Activated CD8-positive, alpha-beta T cell treated with anti-CD3 and anti-CD28 coated beads, Interleukin-2, amount 10 ng/mL, durations not matched to agents 7 days and 5 days (primary cell): ENCODE measurements at regions not wholly inside any gene's neighbourhood (a gene's known extent, or its start where the extent isn't known, plus 50 kb on each side); places are given as distances from the start of the nearest gene placed in this dataset.
A peak's percentile ranks its signal among the peaks of the same experiment; 100 is the strongest.

Experiments
- ATAC-seq: fragments of 150-1000 bp; cut with Tn5 transposase; one replicate; pipeline ENCODE4 v1.10.0; 2021; ENCODE audit warnings: moderate library complexity
- CTCF ChIA-PET: fragments of 350-600 bp; sonication (Branson Sonifier 250); formaldehyde crosslinking; loops from one replicate; lab custom pipeline; 2021; ENCODE audit warnings: antibody characterized with exemption; lab: Charles Lee
- POLR2A ChIA-PET: fragments of 350-600 bp; sonication (Branson Sonifier 250); formaldehyde crosslinking; loops from one replicate; lab custom pipeline; 2021; ENCODE audit warnings: antibody characterized with exemption; lab: Charles Lee
- DNase-seq: peaks from one replicate; pipeline ENCODE4 v3.0.0-alpha.2; 2020
- H3K27ac Mint-ChIP-seq: one replicate; pipeline ENCODE4 v1.8.0; 2021; ENCODE audit warnings: mild to moderate bottlenecking, mixed read lengths
- H3K27me3 Mint-ChIP-seq: one replicate; pipeline ENCODE4 v1.8.0; 2021; ENCODE audit warnings: low read depth, mixed read lengths
- H3K36me3 Mint-ChIP-seq: one replicate; pipeline ENCODE4 v1.8.0; 2021; ENCODE audit warnings: low read depth, mixed read lengths
- H3K4me1 Mint-ChIP-seq: one replicate; pipeline ENCODE4 v1.8.0; 2021; ENCODE audit warnings: low read depth, mixed read lengths
- H3K4me3 Mint-ChIP-seq: one replicate; pipeline ENCODE4 v1.8.0; 2021; ENCODE audit warnings: mild to moderate bottlenecking, mixed read lengths
- H3K9me3 Mint-ChIP-seq: one replicate; pipeline ENCODE4 v1.8.0; 2022; ENCODE audit warnings: mixed read lengths; ENCODE audit not compliant: insufficient read depth

DNA sequence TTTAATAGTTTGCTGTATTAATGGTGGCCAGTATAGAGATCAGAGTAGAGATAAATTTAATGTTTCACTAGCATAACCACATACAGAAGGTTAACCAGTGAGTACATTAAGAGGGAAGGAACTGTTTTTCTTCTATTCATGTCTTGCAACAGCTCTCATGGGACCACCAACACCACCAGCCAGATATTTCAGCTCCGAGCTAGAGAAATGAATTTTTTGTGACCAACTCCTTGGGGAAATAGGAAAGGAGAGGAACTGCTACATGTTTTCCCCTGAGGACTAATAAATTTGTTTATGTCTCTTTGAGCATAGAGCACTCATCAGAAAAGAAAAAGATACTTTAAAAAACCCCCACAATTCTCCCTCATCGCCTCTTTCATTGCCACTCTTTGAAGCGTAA lies 247.5 kb downstream of the MBNL1 start:
- ChIA-PET POLR2A (no interaction called here), CTCF (interaction anchor here (1.6 kb wide), 1 partner anchor 59 kb away, joined by 4 read pairs; no protein-coding TSS in a partner anchor)
- Mint-ChIP-seq H3K27ac (no peak overlapping the region), H3K4me3 (no peak overlapping the region), H3K9me3 (no peaks in the 10 kb centered on the region), H3K27me3 (peaks cover 7% of the 10 kb centered on the region), H3K4me1 (no peaks in the 10 kb centered on the region), H3K36me3 (no peaks in the 10 kb centered on the region)
- ATAC-seq: no peak
- DNase-seq: no peak

DNA sequence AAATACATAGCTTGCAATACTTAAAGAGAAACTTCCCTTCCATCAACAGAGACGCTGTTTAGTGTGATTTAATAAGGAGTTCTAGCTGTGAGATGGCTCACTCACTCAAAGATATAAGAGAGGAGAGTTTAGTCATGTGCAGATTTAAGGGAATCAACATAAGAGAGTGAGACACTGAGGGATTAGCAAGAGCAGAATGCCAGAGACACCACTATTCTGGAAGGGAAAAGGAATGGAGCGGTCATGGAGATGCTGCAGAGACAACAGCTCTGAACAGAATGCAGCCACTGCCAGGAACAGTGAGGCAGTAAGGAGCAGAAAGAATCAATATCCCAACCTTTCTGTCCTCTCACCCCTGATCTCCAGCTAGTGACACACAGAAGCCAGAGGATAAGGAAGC lies 248.8 kb downstream of the MBNL1 start:
- no peak overlapping the region for H3K4me3 Mint-ChIP-seq
- no peak overlapping the region for H3K27ac Mint-ChIP-seq
- ATAC-seq (no peak), DNase-seq (no peak)
- H3K4me1 Mint-ChIP-seq: no peaks in the 10 kb centered on the region
- CTCF ChIA-PET: no interaction called here
- POLR2A ChIA-PET: no interaction called here
- H3K9me3 Mint-ChIP-seq: no peaks in the 10 kb centered on the region
- no peaks in the 10 kb centered on the region for H3K36me3 Mint-ChIP-seq
- peaks cover 7% of the 10 kb centered on the region for H3K27me3 Mint-ChIP-seq

- no peaks in the 10 kb centered on the region for H3K36me3 Mint-ChIP-seq
- ChIA-PET POLR2A (no interaction called here), CTCF (interaction anchor here (1.1 to 1.2 kb wide), 2 partner anchors 41 to 46 kb away, joined by 3 read pairs; no protein-coding TSS in a partner anchor)
- peaks cover 7% of the 10 kb centered on the region for H3K27me3 Mint-ChIP-seq
- H3K9me3 Mint-ChIP-seq: no peaks in the 10 kb centered on the region
- DNase-seq (no peak), ATAC-seq (no peak)
- no peaks in the 10 kb centered on the region for H3K4me1 Mint-ChIP-seq
- H3K4me3 Mint-ChIP-seq: no peak overlapping the region
- H3K27ac Mint-ChIP-seq: no peak overlapping the region
These were observed 249.6 kb downstream of the MBNL1 start for GRCh38 chr3:152518346-152518745.

DNA sequence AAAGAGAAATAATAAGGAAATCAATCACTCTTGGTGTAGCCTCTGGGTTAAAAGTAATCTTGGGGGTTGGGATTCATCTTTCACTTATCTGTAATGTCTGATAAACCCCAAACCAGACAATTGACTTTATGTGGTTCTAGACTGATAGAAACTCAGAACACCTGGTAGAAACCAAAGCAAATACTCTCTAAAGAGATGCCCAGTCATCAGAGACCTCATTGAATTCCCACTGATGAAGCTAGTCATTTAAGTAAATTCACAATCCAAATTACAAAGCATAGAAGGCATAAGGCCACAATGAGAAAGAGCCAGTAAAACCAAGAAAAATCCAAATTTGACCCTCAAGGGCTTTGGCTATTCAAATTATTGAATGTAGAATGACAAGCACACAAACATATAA lies 250.6 kb downstream of the MBNL1 start:
- no peak overlapping the region for H3K4me3 Mint-ChIP-seq
- H3K27me3 Mint-ChIP-seq: peaks cover 7% of the 10 kb centered on the region
- POLR2A ChIA-PET: no interaction called here
- no peak overlapping the region for H3K27ac Mint-ChIP-seq
- DNase-seq (no peak), ATAC-seq (no peak)
- H3K36me3 Mint-ChIP-seq: no peaks in the 10 kb centered on the region
- no peaks in the 10 kb centered on the region for H3K9me3 Mint-ChIP-seq
- CTCF ChIA-PET: interaction anchor here (1.1 to 1.2 kb wide), 2 partner anchors 42 to 47 kb away, joined by 3 read pairs; no protein-coding TSS in a partner anchor
- no peaks in the 10 kb centered on the region for H3K4me1 Mint-ChIP-seq

- Mint-ChIP-seq H3K9me3 (no peaks in the 10 kb centered on the region), H3K36me3 (no peaks in the 10 kb centered on the region), H3K4me1 (no peaks in the 10 kb centered on the region), H3K4me3 (no peak overlapping the region), H3K27me3 (peaks cover 3% of the 10 kb centered on the region), H3K27ac (no peak overlapping the region)
- no peak for DNase-seq
- CTCF ChIA-PET: interaction anchor here (1.0 kb wide), 1 partner anchor 14 kb away, joined by 4 read pairs; no protein-coding TSS in a partner anchor
- POLR2A ChIA-PET: interaction anchor here (1.1 kb wide), 1 partner anchor 454 kb away, joined by 3 read pairs; no protein-coding TSS in a partner anchor
- no peak for ATAC-seq
These were observed 253.3 kb downstream of the MBNL1 start for GRCh38 chr3:152522036-152522435.

- DNase-seq (peak; percentile 70), ATAC-seq (no peak)
- H3K9me3 Mint-ChIP-seq: no peaks in the 10 kb centered on the region
- no peaks in the 10 kb centered on the region for H3K36me3 Mint-ChIP-seq
- no peaks in the 10 kb centered on the region for H3K4me1 Mint-ChIP-seq
- ChIA-PET CTCF (interaction anchor here (0.5 to 2.5 kb wide), 12 partner anchors 9 to 341 kb away, joined by 3 to 8 read pairs (median 4); no protein-coding TSS in a partner anchor), POLR2A (no interaction called here)
- H3K27ac Mint-ChIP-seq: no peak overlapping the region
- no peak overlapping the region for H3K4me3 Mint-ChIP-seq
- peaks cover 3% of the 10 kb centered on the region for H3K27me3 Mint-ChIP-seq
These were observed 255.7 kb downstream of the MBNL1 start for GRCh38 chr3:152524198-152525140.

- DNase-seq: no peak
- peaks cover 9% of the 10 kb centered on the region for H3K27me3 Mint-ChIP-seq
- ChIA-PET CTCF (no interaction called here), POLR2A (no interaction called here)
- H3K9me3 Mint-ChIP-seq: peaks cover 4% of the 10 kb centered on the region
- H3K4me1 Mint-ChIP-seq: no peaks in the 10 kb centered on the region
- no peaks in the 10 kb centered on the region for H3K36me3 Mint-ChIP-seq
- H3K4me3 Mint-ChIP-seq: no peak overlapping the region
- no peak overlapping the region for H3K27ac Mint-ChIP-seq
- ATAC-seq: no peak
These were observed 263.0 kb downstream of the MBNL1 start for GRCh38 chr3:152531717-152532116.

DNA sequence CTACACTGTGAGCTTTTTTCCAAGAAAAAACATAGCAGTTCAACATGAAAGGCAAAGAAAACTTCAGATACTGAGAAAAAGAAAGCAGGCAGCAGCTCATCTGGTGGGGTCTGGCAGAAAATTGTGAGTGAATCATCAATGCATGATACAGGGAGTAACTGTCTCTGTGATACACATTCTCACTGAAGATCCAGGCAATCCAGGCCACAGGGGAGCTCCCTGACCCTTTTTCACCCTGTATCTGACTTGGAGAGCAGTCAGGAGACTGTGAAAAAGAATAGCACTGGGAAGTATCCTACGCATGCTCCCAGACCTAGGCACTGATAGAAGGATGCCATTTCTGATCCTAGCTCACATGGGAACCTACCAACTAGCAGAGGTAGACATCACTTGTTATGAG lies 269.8 kb downstream of the MBNL1 start:
- POLR2A ChIA-PET: no interaction called here
- ATAC-seq (no peak), DNase-seq (no peak)
- Mint-ChIP-seq H3K27ac (no peak overlapping the region), H3K27me3 (peaks cover 14% of the 10 kb centered on the region), H3K9me3 (peaks cover 7% of the 10 kb centered on the region), H3K4me3 (no peak overlapping the region), H3K4me1 (no peaks in the 10 kb centered on the region), H3K36me3 (no peaks in the 10 kb centered on the region)
- CTCF ChIA-PET: no interaction called here

DNA sequence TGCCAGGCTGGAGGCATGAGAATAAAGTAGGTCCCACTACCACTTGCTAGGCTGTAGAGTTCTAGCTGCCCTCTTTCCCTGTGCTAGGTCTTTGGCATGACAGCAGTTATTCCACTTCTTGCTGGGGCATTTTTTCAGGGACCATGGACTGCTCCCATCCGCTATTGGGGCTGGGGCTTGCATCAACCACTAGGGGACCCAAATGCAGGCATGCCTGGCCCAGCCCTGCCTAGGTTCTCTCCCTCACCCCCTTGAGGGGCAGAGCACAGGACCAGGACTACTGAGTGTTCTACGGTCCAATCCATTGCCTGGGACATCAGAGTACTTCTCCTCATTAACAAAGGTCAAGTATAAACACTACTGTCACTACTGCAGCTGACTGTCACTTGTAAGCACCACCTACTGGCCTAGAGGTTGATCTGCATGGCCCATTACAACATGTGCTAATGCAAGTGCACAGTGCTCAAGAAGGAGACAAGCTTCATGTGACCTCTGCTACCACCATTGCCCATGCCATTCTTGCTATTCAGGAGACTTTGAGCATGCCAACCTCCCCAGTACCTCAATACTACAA lies 270.5 kb downstream of the MBNL1 start:
- ATAC-seq (no peak), DNase-seq (no peak)
- Mint-ChIP-seq H3K9me3 (peaks cover 7% of the 10 kb centered on the region), H3K27me3 (peaks cover 18% of the 10 kb centered on the region), H3K4me3 (no peak overlapping the region), H3K4me1 (no peaks in the 10 kb centered on the region), H3K36me3 (no peaks in the 10 kb centered on the region), H3K27ac (no peak overlapping the region)
- ChIA-PET CTCF (interaction anchor here (1.0 to 1.2 kb wide), 2 partner anchors 14 to 35 kb away, joined by 3 read pairs; no protein-coding TSS in a partner anchor), POLR2A (interaction anchor here (0.6 kb wide), 1 partner anchor 106 kb away, joined by 3 read pairs; no protein-coding TSS in a partner anchor)

GRCh38 chr3:152540120-152540519 lies 271.4 kb downstream of the MBNL1 start:
- Mint-ChIP-seq H3K9me3 (peaks cover 7% of the 10 kb centered on the region), H3K27me3 (peaks cover 22% of the 10 kb centered on the region), H3K4me1 (no peaks in the 10 kb centered on the region), H3K4me3 (no peak overlapping the region), H3K36me3 (no peaks in the 10 kb centered on the region), H3K27ac (no peak overlapping the region)
- no peak for DNase-seq
- ATAC-seq: no peak
- ChIA-PET POLR2A (interaction anchor here (0.6 kb wide), 1 partner anchor 105 kb away, joined by 3 read pairs; no protein-coding TSS in a partner anchor), CTCF (interaction anchor here (1.0 to 1.2 kb wide), 2 partner anchors 15 to 34 kb away, joined by 3 read pairs; no protein-coding TSS in a partner anchor)

GRCh38 chr3:152547153-152547552 lies 278.4 kb downstream of the MBNL1 start:
- ATAC-seq: no peak
- Mint-ChIP-seq H3K4me3 (no peak overlapping the region), H3K27me3 (peaks cover 22% of the 10 kb centered on the region), H3K36me3 (no peaks in the 10 kb centered on the region), H3K4me1 (no peaks in the 10 kb centered on the region), H3K9me3 (peaks cover 7% of the 10 kb centered on the region), H3K27ac (no peak overlapping the region)
- ChIA-PET POLR2A (no interaction called here), CTCF (no interaction called here)
- no peak for DNase-seq

GRCh38 chr3:152549263-152549662 lies 280.5 kb downstream of the MBNL1 start:
- Mint-ChIP-seq H3K27me3 (peaks cover 14% of the 10 kb centered on the region), H3K27ac (no peak overlapping the region), H3K36me3 (no peaks in the 10 kb centered on the region), H3K4me1 (no peaks in the 10 kb centered on the region), H3K9me3 (no peaks in the 10 kb centered on the region), H3K4me3 (no peak overlapping the region)
- ATAC-seq: no peak
- CTCF ChIA-PET: no interaction called here
- POLR2A ChIA-PET: no interaction called here
- DNase-seq: no peak
